T-helper 17 cell (primary cell): ENCODE measurements at regions not wholly inside any gene's neighbourhood (a gene's known extent, or its start where the extent isn't known, plus 50 kb on each side); places are given as distances from the start of the nearest gene placed in this dataset.
"Not testable (repeated sequence)": the region's sequence is repeated elsewhere in the genome, so short reads cannot be mapped to it uniquely, and the experiment has no call there.

Experiments
- ATAC-seq: fragments of 150-1000 bp; cut with Tn5 transposase; 2 replicates; pipeline ENCODE4 v1.10.0; 2021; ENCODE audit warnings: mild to moderate bottlenecking, moderate library complexity
- DNase-seq, 3 donors: peaks; one replicate each; pipeline versions ENCODE4 v3.0.0 to v3.0.0-alpha.2; 2020 to 2021
- H3K9me3 ChIP-seq: one replicate; pipeline ENCODE4 v1.7.0; 2013; ENCODE audit warnings: low read length, mild to moderate bottlenecking; ENCODE audit not compliant: control insufficient read depth, poor library complexity, severe bottlenecking
- H3K27ac Mint-ChIP-seq: one replicate; pipeline ENCODE4 v1.8.0; 2022; ENCODE audit warnings: mild to moderate bottlenecking, moderate library complexity, mixed read lengths
- H3K27me3 Mint-ChIP-seq: one replicate; pipeline ENCODE4 v1.8.0; 2022; ENCODE audit warnings: mixed read lengths
- H3K36me3 Mint-ChIP-seq: one replicate; pipeline ENCODE4 v1.8.0; 2022; ENCODE audit warnings: low read depth, mixed read lengths
- H3K4me1 Mint-ChIP-seq: one replicate; pipeline ENCODE4 v1.8.0; 2022; ENCODE audit warnings: mild to moderate bottlenecking, mixed read lengths
- H3K4me3 Mint-ChIP-seq: one replicate; pipeline ENCODE4 v1.8.0; 2022; ENCODE audit warnings: mild to moderate bottlenecking, moderate library complexity, mixed read lengths

- DNase-seq (no peak), ATAC-seq (no peak)
- no peak overlapping the region for H3K4me3 Mint-ChIP-seq
- no peaks in the 10 kb centered on the region for H3K36me3 Mint-ChIP-seq
- no peaks in the 10 kb centered on the region for H3K9me3 ChIP-seq
- H3K27me3 Mint-ChIP-seq = no peaks in the 10 kb centered on the region
- no peak overlapping the region for H3K27ac Mint-ChIP-seq
- H3K4me1 Mint-ChIP-seq = no peaks in the 10 kb centered on the region
Observed at GRCh38 chr17:27209316-27209715, 84.6 kb upstream of the WSB1 start.

- not testable (repeated sequence) for H3K4me3 Mint-ChIP-seq, H3K4me1 Mint-ChIP-seq, H3K9me3 ChIP-seq, ATAC-seq, H3K27ac Mint-ChIP-seq, H3K36me3 Mint-ChIP-seq, DNase-seq, H3K27me3 Mint-ChIP-seq
Observed at GRCh38 chr17:27210809-27211208, 83.1 kb upstream of the WSB1 start.

GRCh38 chr17:27216836-27217235, 77.1 kb upstream of the WSB1 start:
- no peaks in the 10 kb centered on the region for H3K36me3 Mint-ChIP-seq
- H3K9me3 ChIP-seq = no peaks in the 10 kb centered on the region
- H3K27ac Mint-ChIP-seq = peak overlapping the region; percentile 60
- H3K4me1 Mint-ChIP-seq = peaks cover 12% of the 10 kb centered on the region
- H3K4me3 Mint-ChIP-seq = no peak overlapping the region
- ATAC-seq (peak; percentile 30), DNase-seq (no peak)
- peaks cover 11% of the 10 kb centered on the region for H3K27me3 Mint-ChIP-seq

GRCh38 chr17:27217631-27218030, 76.3 kb upstream of the WSB1 start:
- Mint-ChIP-seq H3K27me3 (peaks cover 11% of the 10 kb centered on the region), H3K27ac (peak overlapping the region; percentile 60), H3K4me3 (peak overlapping the region; percentile 15), H3K36me3 (no peaks in the 10 kb centered on the region), H3K4me1 (peaks cover 12% of the 10 kb centered on the region)
- ATAC-seq (peak; percentile 91), DNase-seq (no peak)
- no peaks in the 10 kb centered on the region for H3K9me3 ChIP-seq

- ATAC-seq (no peak), DNase-seq (no peak)
- Mint-ChIP-seq H3K27ac (no peak overlapping the region), H3K4me1 (peaks cover 12% of the 10 kb centered on the region), H3K36me3 (no peaks in the 10 kb centered on the region), H3K4me3 (peak overlapping the region; percentile 15), H3K27me3 (peaks cover 11% of the 10 kb centered on the region)
- no peaks in the 10 kb centered on the region for H3K9me3 ChIP-seq
Observed at GRCh38 chr17:27218041-27218440, 75.9 kb upstream of the WSB1 start.

- no peak for ATAC-seq
- Mint-ChIP-seq H3K36me3 (no peaks in the 10 kb centered on the region), H3K27ac (peak overlapping the region; percentile 8), H3K4me3 (no peak overlapping the region), H3K27me3 (peaks cover 11% of the 10 kb centered on the region), H3K4me1 (peaks cover 12% of the 10 kb centered on the region)
- no peak for DNase-seq
- H3K9me3 ChIP-seq = no peaks in the 10 kb centered on the region
Observed at GRCh38 chr17:27218719-27219488, 75.0 kb upstream of the WSB1 start.

- peaks cover 11% of the 10 kb centered on the region for H3K27me3 Mint-ChIP-seq
- H3K4me3 Mint-ChIP-seq = no peak overlapping the region
- H3K36me3 Mint-ChIP-seq = peaks cover 2% of the 10 kb centered on the region
- H3K9me3 ChIP-seq = no peaks in the 10 kb centered on the region
- ATAC-seq (no peak), DNase-seq (no peak)
- H3K4me1 Mint-ChIP-seq = peaks cover 9% of the 10 kb centered on the region
- no peak overlapping the region for H3K27ac Mint-ChIP-seq
Observed at GRCh38 chr17:27222515-27222914, 71.4 kb upstream of the WSB1 start.

GRCh38 chr17:27224526-27225315, 69.2 kb upstream of the WSB1 start:
- Mint-ChIP-seq H3K4me3 (no peak overlapping the region), H3K27ac (no peak overlapping the region)

GRCh38 chr17:27226611-27227230, 67.2 kb upstream of the WSB1 start:
- ATAC-seq = no peak

More at GRCh38 chr17:27224526-27225315, 69.2 kb upstream of the WSB1 start:
- H3K27me3 Mint-ChIP-seq = peaks cover 5% of the 10 kb centered on the region
- H3K9me3 ChIP-seq = no peaks in the 10 kb centered on the region
- H3K4me1 Mint-ChIP-seq = no peaks in the 10 kb centered on the region
- ATAC-seq (no peak), DNase-seq (no peak)
- H3K36me3 Mint-ChIP-seq = peaks cover 2% of the 10 kb centered on the region

GRCh38 chr17:27230996-27231395, 62.9 kb upstream of the WSB1 start:
- DNase-seq (no peak), ATAC-seq (no peak)
- H3K27me3 Mint-ChIP-seq = peaks cover 7% of the 10 kb centered on the region
- no peaks in the 10 kb centered on the region for H3K4me1 Mint-ChIP-seq
- no peak overlapping the region for H3K27ac Mint-ChIP-seq
- H3K4me3 Mint-ChIP-seq = no peak overlapping the region
- no peaks in the 10 kb centered on the region for H3K9me3 ChIP-seq
- no peaks in the 10 kb centered on the region for H3K36me3 Mint-ChIP-seq

More at GRCh38 chr17:27226611-27227230, 67.2 kb upstream of the WSB1 start:
- Mint-ChIP-seq H3K4me1 (no peaks in the 10 kb centered on the region), H3K27ac (no peak overlapping the region), H3K4me3 (no peak overlapping the region), H3K27me3 (no peaks in the 10 kb centered on the region), H3K36me3 (peaks cover 2% of the 10 kb centered on the region)
- H3K9me3 ChIP-seq = no peaks in the 10 kb centered on the region
- DNase-seq = no peak

- ATAC-seq (no peak), DNase-seq (no peak)
Observed at GRCh38 chr17:27232328-27232727, 61.6 kb upstream of the WSB1 start.

GRCh38 chr17:27233059-27233458, 60.9 kb upstream of the WSB1 start:
- H3K4me1 Mint-ChIP-seq = no peaks in the 10 kb centered on the region
- peak overlapping the region; percentile 69 for H3K27ac Mint-ChIP-seq
- H3K36me3 Mint-ChIP-seq = no peaks in the 10 kb centered on the region
- DNase-seq (no peak), ATAC-seq (no peak)
- H3K4me3 Mint-ChIP-seq = no peak overlapping the region
- H3K9me3 ChIP-seq = no peaks in the 10 kb centered on the region
- peaks cover 7% of the 10 kb centered on the region for H3K27me3 Mint-ChIP-seq

More at GRCh38 chr17:27232328-27232727, 61.6 kb upstream of the WSB1 start:
- Mint-ChIP-seq H3K27ac (no peak overlapping the region), H3K36me3 (no peaks in the 10 kb centered on the region), H3K4me3 (no peak overlapping the region), H3K4me1 (no peaks in the 10 kb centered on the region), H3K27me3 (peaks cover 7% of the 10 kb centered on the region)
- no peaks in the 10 kb centered on the region for H3K9me3 ChIP-seq

GRCh38 chr17:27233776-27234175, 60.1 kb upstream of the WSB1 start:
- peak overlapping the region; percentile 69 for H3K27ac Mint-ChIP-seq
- no peaks in the 10 kb centered on the region for H3K9me3 ChIP-seq
- no peaks in the 10 kb centered on the region for H3K36me3 Mint-ChIP-seq
- H3K4me1 Mint-ChIP-seq = peaks cover 2% of the 10 kb centered on the region
- DNase-seq (no peak), ATAC-seq (no peak)
- H3K27me3 Mint-ChIP-seq = peaks cover 7% of the 10 kb centered on the region
- no peak overlapping the region for H3K4me3 Mint-ChIP-seq
